Naive thymus-derived CD8-positive, alpha-beta T cell (primary cell): ENCODE measurements at regions not wholly inside any gene's neighbourhood (a gene's known extent, or its start where the extent isn't known, plus 50 kb on each side); places are given as distances from the start of the nearest gene placed in this dataset.

Experiments used
- ATAC-seq, 2 donors: fragments of 150-1000 bp; cut with Tn5 transposase in 1 of 2; sonication (Bioruptor Pico), chemical (Tn5 transposase) in 1 of 2; 1 replicate in 1 of 2; 2 replicates in 1 of 2; pipeline ENCODE4 v1.10.0; 2021; ENCODE audit warnings: mild to moderate bottlenecking in 2 of 2, moderate library complexity in 2 of 2
- POLR2A ChIA-PET: fragments of 350-600 bp; sonication (Branson Sonifier 250); formaldehyde crosslinking; loops from one replicate; lab custom pipeline; 2021; ENCODE audit warnings: antibody characterized with exemption; lab: Charles Lee
- DNase-seq, 10 donors: peaks; one replicate each; pipeline versions ENCODE4 v3.0.0 to v3.0.0-alpha.2; 2020 to 2022
- H3K27ac Mint-ChIP-seq, 10 donors: one replicate each; pipeline ENCODE4 v1.8.0; 2020 to 2022; ENCODE audit warnings: mild to moderate bottlenecking in 10 of 10, mixed read lengths in 10 of 10, moderate library complexity in 4 of 10, inconsistent platforms in 1 of 10
- H3K27me3 Mint-ChIP-seq, 5 donors: one replicate each; pipeline ENCODE4 v1.8.0; 2021 to 2022; ENCODE audit warnings: mixed read lengths in 5 of 5
- H3K36me3 Mint-ChIP-seq, 3 donors: one replicate each; pipeline ENCODE4 v1.8.0; 2020 to 2022; ENCODE audit warnings: mixed read lengths in 3 of 3, mild to moderate bottlenecking in 2 of 3, inconsistent platforms in 1 of 3
- H3K4me1 Mint-ChIP-seq, 4 donors: one replicate each; pipeline ENCODE4 v1.8.0; 2021 to 2022; ENCODE audit warnings: mixed read lengths in 4 of 4
- H3K4me3 Mint-ChIP-seq, 10 donors: one replicate each; pipeline ENCODE4 v1.8.0; 2020 to 2022; ENCODE audit warnings: mild to moderate bottlenecking in 10 of 10, mixed read lengths in 10 of 10, moderate library complexity in 6 of 10, inconsistent platforms in 1 of 10
- H3K9me3 Mint-ChIP-seq, 9 donors: one replicate each; pipeline ENCODE4 v1.8.0; 2020 to 2022; ENCODE audit warnings: mixed read lengths in 9 of 9, mild to moderate bottlenecking in 3 of 9, inconsistent platforms in 1 of 9, moderate library complexity in 1 of 9

DNA sequence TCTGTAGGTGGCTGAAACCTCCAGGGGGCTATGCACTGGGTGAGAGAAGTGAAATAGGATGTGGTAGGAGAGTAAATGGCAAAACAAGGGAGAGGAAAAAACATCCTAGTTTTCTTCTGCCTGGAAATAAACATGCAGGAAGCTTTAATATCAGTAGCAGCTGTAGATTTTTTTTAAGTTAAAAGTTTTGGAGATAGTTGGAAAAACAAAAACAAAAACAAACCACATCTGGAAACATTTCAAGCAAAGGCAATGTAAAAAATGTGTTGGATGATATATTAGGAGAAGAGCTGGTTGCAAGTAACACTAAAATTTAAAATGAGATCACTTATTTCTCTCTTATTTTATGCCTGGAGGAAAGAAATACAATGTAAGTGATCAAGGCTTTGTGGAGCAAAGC lies 388.0 kb downstream of the SPRY1 start:
- Mint-ChIP-seq H3K27me3 (peaks cover 0 to 2% (median 0%) of the 10 kb centered on the region in 5 donors), H3K4me1 (no peaks in the 10 kb centered on the region), H3K4me3 (no peak overlapping the region), H3K27ac (no peak overlapping the region), H3K9me3 (no peaks in the 10 kb centered on the region), H3K36me3 (no peaks in the 10 kb centered on the region)
- DNase-seq (no peak), ATAC-seq (no peak)
- POLR2A ChIA-PET: no interaction called here

DNA sequence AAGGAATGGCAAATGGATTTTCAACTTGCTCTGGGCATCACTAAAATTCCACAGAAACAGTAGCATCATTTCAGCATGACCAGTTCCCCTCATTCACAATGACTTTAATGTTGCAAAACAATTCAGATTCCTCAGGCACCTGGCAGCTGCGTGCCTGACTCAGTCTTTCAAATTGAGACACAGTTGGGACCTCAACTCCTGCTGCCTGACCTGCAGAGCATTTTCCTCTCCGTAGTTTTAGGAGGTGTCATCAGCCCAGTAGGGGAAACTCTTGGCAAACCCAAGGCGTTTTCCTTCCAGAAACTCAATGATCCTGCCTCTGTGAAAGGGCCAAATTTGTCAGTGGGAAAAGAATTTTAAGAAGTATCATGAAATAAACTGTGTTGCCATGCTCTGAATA lies 388.9 kb downstream of the SPRY1 start:
- Mint-ChIP-seq H3K27me3 (peaks cover 0 to 2% (median 0%) of the 10 kb centered on the region in 5 donors), H3K36me3 (no peaks in the 10 kb centered on the region), H3K4me1 (no peaks in the 10 kb centered on the region), H3K4me3 (no peak overlapping the region), H3K9me3 (peaks cover 0 to 2% (median 0%) of the 10 kb centered on the region in 9 donors), H3K27ac (no peak overlapping the region)
- ATAC-seq: no peak
- DNase-seq: no peak
- POLR2A ChIA-PET: no interaction called here

DNA sequence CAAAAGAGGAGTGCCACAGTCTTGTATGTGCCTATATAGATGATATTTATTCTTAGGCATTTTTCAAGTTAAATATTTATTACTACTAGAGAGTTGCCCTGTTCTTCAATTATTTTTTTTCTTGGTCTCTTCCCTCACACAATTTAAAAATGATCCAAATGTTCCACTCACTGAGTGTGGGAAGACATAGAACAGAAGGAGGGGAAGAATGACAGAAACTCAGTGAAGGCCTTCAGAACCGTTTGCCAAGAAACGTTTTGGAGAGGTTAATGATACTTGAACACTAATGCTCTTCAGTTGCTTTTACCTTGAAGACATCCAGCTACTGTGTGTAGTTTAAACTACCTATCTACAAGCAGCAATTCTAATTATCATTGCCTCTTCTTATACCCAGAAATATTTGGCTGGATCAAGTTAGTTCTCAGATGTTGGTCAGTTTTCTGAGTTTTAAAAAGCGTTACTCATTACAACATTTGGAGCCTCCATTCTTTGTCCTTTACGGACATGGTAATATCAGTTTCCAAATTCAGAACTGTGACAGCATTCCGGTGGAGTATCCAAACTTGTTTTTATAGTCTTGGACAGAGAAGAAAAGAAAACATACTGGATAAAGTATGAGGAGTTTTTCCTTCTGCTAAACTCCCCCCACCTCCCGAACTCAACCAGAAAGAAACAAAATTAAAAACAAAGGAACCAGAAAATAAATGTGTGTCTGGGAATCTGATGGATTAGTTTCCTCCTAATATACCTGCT lies 389.7 kb downstream of the SPRY1 start:
- ATAC-seq: no peak
- POLR2A ChIA-PET: no interaction called here

DNA sequence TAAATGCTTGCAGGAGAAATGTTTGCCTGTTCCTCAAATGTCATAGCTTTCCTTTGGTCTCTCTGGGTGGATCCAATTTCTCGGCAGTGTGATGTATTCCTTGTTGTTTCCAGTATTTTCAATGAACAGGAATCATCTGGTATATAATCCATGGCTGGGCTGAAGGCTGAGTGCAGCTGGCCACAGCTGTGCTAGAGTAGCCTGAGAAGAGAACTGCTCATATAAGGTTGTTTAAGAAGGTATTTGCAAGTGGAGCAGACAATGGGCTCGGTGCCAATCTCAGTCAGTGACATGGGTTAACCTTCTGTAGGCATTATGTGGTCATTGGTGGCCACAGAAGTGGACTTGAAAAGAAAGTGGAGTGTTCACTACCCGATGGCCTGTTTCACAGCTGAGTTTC lies 390.3 kb downstream of the SPRY1 start:
- Mint-ChIP-seq H3K27ac (no peak overlapping the region), H3K4me3 (no peak overlapping the region), H3K36me3 (no peaks in the 10 kb centered on the region), H3K4me1 (no peaks in the 10 kb centered on the region), H3K9me3 (peaks cover 0 to 2% (median 0%) of the 10 kb centered on the region in 9 donors), H3K27me3 (no peaks in the 10 kb centered on the region)
- no peak for ATAC-seq
- DNase-seq: no peak
- POLR2A ChIA-PET: no interaction called here

More for the DNA sequence above, 389.7 kb downstream of the SPRY1 start:
- Mint-ChIP-seq H3K27me3 (peaks cover 0 to 2% (median 0%) of the 10 kb centered on the region in 5 donors), H3K4me3 (no peak overlapping the region), H3K9me3 (peaks cover 0 to 2% (median 0%) of the 10 kb centered on the region in 9 donors), H3K4me1 (no peaks in the 10 kb centered on the region), H3K27ac (no peak overlapping the region), H3K36me3 (no peaks in the 10 kb centered on the region)
- no peak for DNase-seq

DNA sequence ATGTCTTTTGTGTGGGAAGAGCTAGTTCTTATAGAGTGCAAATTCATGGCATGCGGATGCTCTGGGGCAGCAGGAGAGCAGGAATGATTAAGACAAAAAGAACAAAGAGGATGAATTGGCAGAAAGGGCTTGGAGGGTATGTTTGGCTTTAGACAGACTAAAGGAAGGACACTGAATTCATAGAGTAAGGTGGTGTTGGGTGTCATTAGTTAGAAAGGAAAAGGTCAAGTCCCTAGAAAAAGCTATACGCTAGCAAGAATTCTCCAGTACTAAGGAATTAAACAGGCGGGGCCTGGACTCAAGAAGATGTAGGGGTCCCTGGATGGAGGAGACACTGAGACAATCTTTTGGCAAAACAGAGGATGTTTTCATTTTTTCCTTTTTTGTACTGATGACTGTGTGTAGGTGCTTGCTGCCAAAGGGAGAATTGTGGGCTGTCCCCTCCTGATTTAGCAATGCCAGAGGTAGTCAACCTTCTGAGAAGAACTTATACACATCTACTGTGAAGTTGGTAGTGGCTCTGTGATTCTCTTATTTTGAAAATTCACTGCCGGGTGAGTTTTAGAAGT lies 391.0 kb downstream of the SPRY1 start:
- Mint-ChIP-seq H3K4me3 (no peak overlapping the region), H3K27me3 (no peaks in the 10 kb centered on the region), H3K9me3 (peaks cover 0 to 2% (median 0%) of the 10 kb centered on the region in 9 donors), H3K27ac (no peak overlapping the region), H3K36me3 (no peaks in the 10 kb centered on the region), H3K4me1 (no peaks in the 10 kb centered on the region)
- DNase-seq (no peak), ATAC-seq (no peak)
- POLR2A ChIA-PET: no interaction called here

DNA sequence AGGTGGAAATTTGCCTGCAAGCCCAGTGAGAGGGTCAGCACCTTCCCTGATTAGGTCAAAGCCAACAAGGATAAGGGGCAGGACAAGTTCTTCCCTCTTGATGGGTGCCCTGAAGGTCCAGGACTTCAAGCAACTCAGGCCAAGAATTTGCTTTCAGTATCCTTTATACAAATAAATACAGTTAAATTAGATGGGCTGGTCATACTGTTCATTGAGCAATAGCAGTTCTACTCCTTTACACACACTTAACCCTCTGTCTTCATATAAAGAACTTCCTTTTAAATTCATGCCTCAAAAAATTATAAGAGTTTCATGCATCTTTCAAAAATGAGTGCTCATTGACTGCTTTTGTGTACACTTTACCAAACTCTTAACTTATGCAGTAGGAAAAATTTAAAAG lies 392.0 kb downstream of the SPRY1 start:
- POLR2A ChIA-PET: no interaction called here
- Mint-ChIP-seq H3K27me3 (peaks cover 0 to 6% (median 0%) of the 10 kb centered on the region in 5 donors), H3K9me3 (peaks cover 0 to 2% (median 0%) of the 10 kb centered on the region in 9 donors)

DNA sequence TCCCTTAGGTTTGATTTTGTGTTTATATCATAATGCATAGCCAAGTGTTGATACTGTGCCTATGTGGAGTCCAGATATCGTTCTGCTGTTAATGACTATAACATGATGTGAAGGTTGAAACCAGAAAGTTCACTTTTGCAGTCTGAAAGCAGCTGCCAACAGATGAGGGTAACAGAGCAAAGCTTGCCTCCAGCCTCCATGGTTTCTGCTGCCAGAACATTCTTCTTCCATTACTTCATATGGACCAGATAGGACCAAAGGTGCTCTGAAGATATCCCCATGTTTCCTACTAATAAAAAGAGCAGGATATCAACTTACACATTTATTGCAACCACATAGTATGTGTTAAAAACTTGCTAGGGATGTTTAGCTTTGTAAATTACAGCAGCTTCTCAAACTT lies 394.1 kb downstream of the SPRY1 start:
- Mint-ChIP-seq H3K36me3 (no peaks in the 10 kb centered on the region), H3K27me3 (peaks cover 0 to 14% (median 0%) of the 10 kb centered on the region in 5 donors), H3K4me3 (no peak overlapping the region), H3K9me3 (peaks cover 0 to 17% (median 0%) of the 10 kb centered on the region in 9 donors), H3K27ac (no peak overlapping the region), H3K4me1 (no peaks in the 10 kb centered on the region)
- no peak for DNase-seq
- ATAC-seq: no peak
- POLR2A ChIA-PET: no interaction called here

More for the DNA sequence above, 392.0 kb downstream of the SPRY1 start:
- no peak for ATAC-seq
- Mint-ChIP-seq H3K4me1 (no peaks in the 10 kb centered on the region), H3K36me3 (no peaks in the 10 kb centered on the region), H3K27ac (no peak overlapping the region), H3K4me3 (no peak overlapping the region)
- no peak for DNase-seq

DNA sequence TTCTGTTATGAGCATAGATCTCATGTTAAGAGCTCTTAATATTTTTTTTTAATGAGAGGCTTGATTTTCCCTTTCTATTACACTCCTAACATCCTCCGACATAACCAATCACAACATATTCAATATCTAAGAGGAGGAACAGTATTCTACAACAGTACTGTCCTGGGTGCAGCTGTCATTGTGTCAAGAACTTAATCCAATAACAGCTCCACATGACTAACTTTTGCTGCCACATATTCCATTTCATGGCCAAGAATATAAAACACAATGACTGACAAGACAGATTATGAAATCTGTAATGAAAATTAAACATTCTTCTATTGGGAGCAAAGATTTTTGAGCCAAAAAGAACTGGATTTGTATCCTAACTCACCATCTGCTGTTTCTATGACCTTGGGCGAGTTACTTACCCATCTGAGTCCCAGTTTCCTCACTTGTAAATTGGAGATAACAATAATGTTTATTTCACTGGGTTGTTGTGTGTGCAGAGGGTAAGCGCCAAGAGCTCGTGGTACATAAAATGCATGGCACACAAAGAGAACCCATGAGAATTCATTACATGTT lies 405.6 kb downstream of the SPRY1 start:
- Mint-ChIP-seq H3K4me1 (no peaks in the 10 kb centered on the region), H3K9me3 (peaks cover 0 to 25% (median 11%) of the 10 kb centered on the region in 9 donors), H3K27ac (no peak overlapping the region), H3K36me3 (peaks cover 0 to 5% (median 0%) of the 10 kb centered on the region in 3 donors), H3K27me3 (peaks cover 2 to 23% (median 9%) of the 10 kb centered on the region in 5 donors), H3K4me3 (no peak overlapping the region)
- ATAC-seq (no peak), DNase-seq (no peak)
- POLR2A ChIA-PET: no interaction called here

DNA sequence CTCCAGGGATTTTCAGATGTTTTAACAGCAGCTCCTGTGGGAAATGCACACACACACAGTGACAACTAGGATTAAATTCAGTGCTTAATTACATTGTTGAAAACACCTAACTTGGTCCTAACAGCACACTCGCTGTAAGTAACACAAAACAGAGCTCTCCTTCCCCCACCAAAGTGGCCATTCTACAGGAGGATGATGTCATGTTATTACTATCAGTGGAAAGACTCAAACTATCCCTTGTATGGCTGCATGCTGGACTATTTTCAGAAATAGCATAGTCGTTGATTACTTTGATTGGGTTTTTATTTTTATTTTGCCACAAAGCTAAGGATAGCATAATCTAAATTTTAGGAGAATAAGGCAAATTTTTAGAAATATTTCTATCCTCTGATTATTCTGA lies 406.3 kb downstream of the SPRY1 start:
- Mint-ChIP-seq H3K4me1 (no peaks in the 10 kb centered on the region), H3K9me3 (peaks cover 0 to 18% (median 10%) of the 10 kb centered on the region in 9 donors), H3K36me3 (peaks cover 0 to 5% (median 0%) of the 10 kb centered on the region in 3 donors), H3K27me3 (peaks cover 2 to 23% (median 11%) of the 10 kb centered on the region in 5 donors), H3K27ac (no peak overlapping the region), H3K4me3 (no peak overlapping the region)
- DNase-seq (no peak), ATAC-seq (no peak)
- POLR2A ChIA-PET: interaction anchor here (0.6 kb wide), 1 partner anchor 442 kb away, joined by 3 read pairs; no protein-coding TSS in a partner anchor

DNA sequence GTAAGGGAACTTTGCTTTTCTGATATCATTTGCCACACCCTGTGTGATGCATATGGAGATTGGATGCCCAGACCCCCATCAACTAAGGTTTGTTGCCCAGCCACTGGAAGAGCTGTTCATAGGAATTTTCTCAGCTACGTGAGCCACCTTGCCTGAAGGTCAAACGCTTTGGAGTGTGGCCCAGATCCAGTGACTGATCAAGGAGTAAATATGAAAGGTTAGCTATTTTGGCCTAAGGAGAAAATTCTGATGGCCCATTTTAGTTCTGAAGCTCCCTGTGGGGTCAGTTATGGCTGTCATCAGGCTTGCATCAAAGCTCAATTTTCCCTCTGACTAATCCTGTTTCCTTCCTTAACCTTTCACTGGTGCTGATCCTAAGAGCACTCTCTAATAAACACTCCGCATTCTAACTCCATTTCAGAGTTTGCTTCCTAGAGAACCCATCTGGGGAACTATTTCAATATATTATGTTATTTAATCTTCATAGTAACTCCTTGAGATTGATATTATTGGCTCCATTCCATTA lies 407.7 kb downstream of the SPRY1 start:
- Mint-ChIP-seq H3K9me3 (peaks cover 0 to 5% (median 3%) of the 10 kb centered on the region in 9 donors), H3K4me3 (no peak overlapping the region), H3K4me1 (no peaks in the 10 kb centered on the region), H3K27ac (no peak overlapping the region), H3K27me3 (peaks cover 2 to 23% (median 11%) of the 10 kb centered on the region in 5 donors), H3K36me3 (peaks cover 0 to 3% (median 0%) of the 10 kb centered on the region in 3 donors)
- DNase-seq: no peak
- ATAC-seq: no peak
- POLR2A ChIA-PET: no interaction called here

DNA sequence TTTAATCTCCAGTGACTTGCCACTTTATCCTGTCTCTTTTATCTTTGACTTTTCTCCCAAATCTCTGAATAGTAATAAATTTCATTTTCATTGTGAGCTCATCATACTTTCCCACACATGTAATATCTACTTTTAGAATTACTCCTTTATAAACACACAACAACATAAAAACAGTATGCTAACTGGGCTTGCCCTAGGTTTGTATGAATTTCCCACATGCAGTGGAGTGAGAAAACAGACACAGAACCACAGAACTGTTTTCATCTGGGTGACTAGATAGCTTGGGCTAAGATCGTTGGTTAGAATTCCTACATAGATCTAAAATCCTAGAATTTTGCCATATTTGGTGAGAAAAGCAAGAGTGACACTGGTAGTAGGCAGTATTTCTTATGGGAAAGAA lies 409.5 kb downstream of the SPRY1 start:
- POLR2A ChIA-PET: no interaction called here
- Mint-ChIP-seq H3K4me3 (no peak overlapping the region), H3K27ac (no peak overlapping the region), H3K4me1 (peaks cover 0 to 1% (median 0%) of the 10 kb centered on the region in 4 donors), H3K27me3 (peaks cover 2 to 15% (median 11%) of the 10 kb centered on the region in 5 donors), H3K36me3 (no peaks in the 10 kb centered on the region), H3K9me3 (peaks cover 0 to 3% (median 0%) of the 10 kb centered on the region in 9 donors)
- ATAC-seq: no peak
- DNase-seq: no peak

DNA sequence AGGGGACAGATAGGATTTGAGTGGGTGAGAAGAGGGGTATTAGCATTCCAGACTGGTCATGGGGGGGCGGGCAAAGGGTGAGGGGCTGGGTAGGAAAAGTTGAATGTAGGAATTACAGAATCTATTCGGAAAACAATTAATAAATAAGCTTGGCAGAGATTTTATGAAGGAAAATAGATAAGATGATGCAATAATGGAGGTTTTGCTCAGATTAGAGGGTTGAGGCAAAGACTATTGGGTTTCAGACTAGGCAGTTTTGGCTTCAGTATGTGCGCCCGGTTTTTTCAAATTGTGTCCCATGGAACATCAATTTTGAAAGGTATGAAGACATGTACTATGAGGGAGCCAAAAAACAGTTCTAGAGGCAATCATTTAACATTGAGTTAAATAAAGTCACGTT lies 410.6 kb downstream of the SPRY1 start:
- POLR2A ChIA-PET: no interaction called here

DNA sequence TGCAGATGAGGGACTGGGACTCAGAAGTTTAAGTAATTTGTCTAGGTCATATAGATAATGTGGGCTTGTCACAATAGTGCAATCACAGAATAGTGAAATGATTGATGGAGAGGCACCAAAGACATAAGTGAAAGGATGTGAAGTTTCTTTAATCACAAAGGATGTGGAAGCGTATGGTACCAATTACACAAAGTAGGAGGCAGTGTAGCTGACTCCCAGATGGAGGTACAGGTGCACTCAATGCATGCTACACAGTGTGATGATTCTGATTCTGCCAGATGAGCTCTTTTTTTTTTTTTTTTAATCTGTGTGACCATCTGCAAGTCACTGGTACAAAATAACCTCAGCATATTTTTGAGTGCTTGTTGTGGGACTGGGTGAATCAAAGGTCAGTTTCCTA lies 411.3 kb downstream of the SPRY1 start:
- POLR2A ChIA-PET: no interaction called here
- Mint-ChIP-seq H3K4me1 (peaks cover 2 to 13% (median 5%) of the 10 kb centered on the region in 4 donors), H3K9me3 (no peaks in the 10 kb centered on the region), H3K27me3 (peaks cover 0 to 4% (median 3%) of the 10 kb centered on the region in 5 donors), H3K4me3 (no peak overlapping the region), H3K36me3 (no peaks in the 10 kb centered on the region), H3K27ac (no peak overlapping the region)
- DNase-seq (no peak), ATAC-seq (no peak)

More for the DNA sequence above, 410.6 kb downstream of the SPRY1 start:
- Mint-ChIP-seq H3K27me3 (peaks cover 0 to 11% (median 7%) of the 10 kb centered on the region in 5 donors), H3K36me3 (no peaks in the 10 kb centered on the region), H3K4me1 (peaks cover 2 to 12% (median 5%) of the 10 kb centered on the region in 4 donors), H3K27ac (no peak overlapping the region), H3K9me3 (peaks cover 0 to under 1% (median 0%) of the 10 kb centered on the region in 9 donors), H3K4me3 (no peak overlapping the region)
- no peak for DNase-seq
- no peak for ATAC-seq
